Activated T-helper 1 cell treated with anti-CD3 and anti-CD28 coated beads, Interleukin-12 subunit alpha, Interleukin-12 subunit beta, Interleukin-2, Interleukin-4 antibody, amounts not matched to agents 30 ng/mL and 10 ng/mL and 1 ng/mL, durations not matched to agents 14 hours and 24 hours and 36 hours (primary cell): ENCODE measurements at regions not wholly inside any gene's neighbourhood (a gene's known extent, or its start where the extent isn't known, plus 50 kb on each side); places are given as distances from the start of the nearest gene placed in this dataset.

Source experiments
- DNase-seq: peaks from one replicate; pipeline ENCODE4 v3.0.0; 2021; ENCODE audit warnings: low spot score
- H3K27ac Mint-ChIP-seq: one replicate; pipeline ENCODE4 v1.8.0; 2021; ENCODE audit warnings: mild to moderate bottlenecking, mixed read lengths
- H3K27me3 Mint-ChIP-seq: one replicate; pipeline ENCODE4 v1.8.0; 2022; ENCODE audit warnings: mild to moderate bottlenecking, moderate library complexity, mixed read lengths; ENCODE audit not compliant: insufficient read depth
- H3K36me3 Mint-ChIP-seq: one replicate; pipeline ENCODE4 v1.8.0; 2021; ENCODE audit warnings: low read depth, mixed read lengths
- H3K4me1 Mint-ChIP-seq: one replicate; pipeline ENCODE4 v1.8.0; 2021; ENCODE audit warnings: low read depth, mixed read lengths
- H3K4me3 Mint-ChIP-seq: one replicate; pipeline ENCODE4 v1.8.0; 2021; ENCODE audit warnings: mild to moderate bottlenecking, moderate library complexity, mixed read lengths
- H3K9me3 Mint-ChIP-seq: one replicate; pipeline ENCODE4 v1.8.0; 2021; ENCODE audit warnings: mixed read lengths
- intact Hi-C: fragments of 100-400 bp; cut with micrococcal nuclease; formaldehyde crosslinking; loops from one replicate; pipeline ENCODE4 v1.15.1; 2024

GRCh38 chr4:11049001-11049400 lies 364.4 kb upstream of the CLNK start:
- Mint-ChIP-seq H3K36me3 (no peaks in the 10 kb centered on the region), H3K4me1 (no peaks in the 10 kb centered on the region), H3K27ac (no peak overlapping the region), H3K27me3 (peaks cover 9% of the 10 kb centered on the region), H3K4me3 (no peak overlapping the region), H3K9me3 (no peaks in the 10 kb centered on the region)
- DNase-seq = no peak
- intact Hi-C loops = no loop called here

- Mint-ChIP-seq H3K9me3 (no peaks in the 10 kb centered on the region), H3K36me3 (no peaks in the 10 kb centered on the region), H3K27ac (no peak overlapping the region), H3K4me1 (no peaks in the 10 kb centered on the region), H3K27me3 (peaks cover 9% of the 10 kb centered on the region), H3K4me3 (no peak overlapping the region)
- no peak for DNase-seq
- intact Hi-C loops = no loop called here
Measured at GRCh38 chr4:11042760-11043159, 358.2 kb upstream of the CLNK start.

- Mint-ChIP-seq H3K4me1 (no peaks in the 10 kb centered on the region), H3K4me3 (no peak overlapping the region), H3K9me3 (no peaks in the 10 kb centered on the region), H3K36me3 (no peaks in the 10 kb centered on the region), H3K27me3 (peaks cover 1% of the 10 kb centered on the region), H3K27ac (no peak overlapping the region)
- intact Hi-C loops = no loop called here
- no peak for DNase-seq
Measured at GRCh38 chr4:11039634-11040131, 355.1 kb upstream of the CLNK start.

- Mint-ChIP-seq H3K27me3 (peaks cover 3% of the 10 kb centered on the region), H3K4me1 (no peaks in the 10 kb centered on the region), H3K9me3 (no peaks in the 10 kb centered on the region), H3K4me3 (no peak overlapping the region), H3K36me3 (no peaks in the 10 kb centered on the region), H3K27ac (no peak overlapping the region)
- intact Hi-C loops = no loop called here
- DNase-seq = no peak
Measured at GRCh38 chr4:11038926-11039325, 354.4 kb upstream of the CLNK start.

GRCh38 chr4:11037637-11038036 lies 353.1 kb upstream of the CLNK start:
- intact Hi-C loops = no loop called here
- no peak overlapping the region for H3K27ac Mint-ChIP-seq
- H3K9me3 Mint-ChIP-seq = no peaks in the 10 kb centered on the region
- no peaks in the 10 kb centered on the region for H3K36me3 Mint-ChIP-seq
- peaks cover 2% of the 10 kb centered on the region for H3K27me3 Mint-ChIP-seq
- H3K4me1 Mint-ChIP-seq = no peaks in the 10 kb centered on the region
- no peak overlapping the region for H3K4me3 Mint-ChIP-seq
- DNase-seq = no peak

- no peak for DNase-seq
- no peak overlapping the region for H3K4me3 Mint-ChIP-seq
- H3K27me3 Mint-ChIP-seq = no peaks in the 10 kb centered on the region
- H3K4me1 Mint-ChIP-seq = no peaks in the 10 kb centered on the region
- no peak overlapping the region for H3K27ac Mint-ChIP-seq
- intact Hi-C loops = no loop called here
- no peaks in the 10 kb centered on the region for H3K36me3 Mint-ChIP-seq
- no peaks in the 10 kb centered on the region for H3K9me3 Mint-ChIP-seq
Measured at GRCh38 chr4:11028334-11028733, 343.8 kb upstream of the CLNK start.

GRCh38 chr4:11021333-11021732 lies 336.8 kb upstream of the CLNK start:
- Mint-ChIP-seq H3K36me3 (no peaks in the 10 kb centered on the region), H3K27me3 (no peaks in the 10 kb centered on the region), H3K4me3 (no peak overlapping the region), H3K27ac (no peak overlapping the region), H3K9me3 (no peaks in the 10 kb centered on the region), H3K4me1 (no peaks in the 10 kb centered on the region)
- DNase-seq = no peak
- intact Hi-C loops = no loop called here

GRCh38 chr4:11019451-11020240 lies 335.1 kb upstream of the CLNK start:
- intact Hi-C loops = no loop called here
- H3K27ac Mint-ChIP-seq = no peak overlapping the region
- H3K4me3 Mint-ChIP-seq = no peak overlapping the region
- H3K4me1 Mint-ChIP-seq = no peaks in the 10 kb centered on the region
- no peaks in the 10 kb centered on the region for H3K9me3 Mint-ChIP-seq
- no peaks in the 10 kb centered on the region for H3K27me3 Mint-ChIP-seq
- DNase-seq = no peak
- no peaks in the 10 kb centered on the region for H3K36me3 Mint-ChIP-seq

- no peaks in the 10 kb centered on the region for H3K27me3 Mint-ChIP-seq
- no peaks in the 10 kb centered on the region for H3K9me3 Mint-ChIP-seq
- H3K27ac Mint-ChIP-seq = no peak overlapping the region
- intact Hi-C loops = no loop called here
- no peak overlapping the region for H3K4me3 Mint-ChIP-seq
- no peak for DNase-seq
- no peaks in the 10 kb centered on the region for H3K36me3 Mint-ChIP-seq
- no peaks in the 10 kb centered on the region for H3K4me1 Mint-ChIP-seq
Measured at GRCh38 chr4:11014199-11014598, 329.6 kb upstream of the CLNK start.

GRCh38 chr4:11013094-11013664 lies 328.6 kb upstream of the CLNK start:
- H3K4me1 Mint-ChIP-seq = no peaks in the 10 kb centered on the region
- DNase-seq = no peak
- intact Hi-C loops = no loop called here
- H3K9me3 Mint-ChIP-seq = peaks cover 2% of the 10 kb centered on the region
- no peak overlapping the region for H3K27ac Mint-ChIP-seq
- H3K27me3 Mint-ChIP-seq = no peaks in the 10 kb centered on the region
- H3K36me3 Mint-ChIP-seq = no peaks in the 10 kb centered on the region
- no peak overlapping the region for H3K4me3 Mint-ChIP-seq

- intact Hi-C loops = no loop called here
Measured at GRCh38 chr4:11011249-11011648, 326.7 kb upstream of the CLNK start.

GRCh38 chr4:11010624-11011023 lies 326.1 kb upstream of the CLNK start:
- peaks cover 4% of the 10 kb centered on the region for H3K9me3 Mint-ChIP-seq
- H3K4me1 Mint-ChIP-seq = no peaks in the 10 kb centered on the region
- DNase-seq = no peak
- no peak overlapping the region for H3K27ac Mint-ChIP-seq
- peaks cover 5% of the 10 kb centered on the region for H3K27me3 Mint-ChIP-seq
- intact Hi-C loops = no loop called here
- no peaks in the 10 kb centered on the region for H3K36me3 Mint-ChIP-seq
- H3K4me3 Mint-ChIP-seq = no peak overlapping the region

More at GRCh38 chr4:11011249-11011648, 326.7 kb upstream of the CLNK start:
- Mint-ChIP-seq H3K9me3 (peaks cover 4% of the 10 kb centered on the region), H3K4me1 (no peaks in the 10 kb centered on the region), H3K4me3 (no peak overlapping the region), H3K27ac (no peak overlapping the region), H3K36me3 (no peaks in the 10 kb centered on the region), H3K27me3 (peaks cover 5% of the 10 kb centered on the region)
- DNase-seq = no peak

GRCh38 chr4:11009281-11009680 lies 324.7 kb upstream of the CLNK start:
- intact Hi-C loops = no loop called here
- H3K27me3 Mint-ChIP-seq = peaks cover 5% of the 10 kb centered on the region
- H3K4me3 Mint-ChIP-seq = no peak overlapping the region
- H3K27ac Mint-ChIP-seq = no peak overlapping the region
- no peaks in the 10 kb centered on the region for H3K36me3 Mint-ChIP-seq
- peaks cover 4% of the 10 kb centered on the region for H3K9me3 Mint-ChIP-seq
- no peaks in the 10 kb centered on the region for H3K4me1 Mint-ChIP-seq
- DNase-seq = no peak
